ENCODE measurements at regions not wholly inside any gene's neighbourhood (a gene's known extent, or its start where the extent isn't known, plus 50 kb on each side); places are given as distances from the start of the nearest gene placed in this dataset.

GRCh38 chr15:29550834-29551465 lies 271.3 kb downstream of the TJP1 start (continued):
- TF ChIP-seq PRDM10 (tag by site-specific recombination; IDR thresholded peaks at IDR 0.05) = no peak
- peak; percentile 86 for TF ChIP-seq GLIS1 (tag by site-specific recombination; IDR thresholded peaks at IDR 0.05)

GRCh38 chr15:29548006-29548405 lies 274.3 kb downstream of the TJP1 start:
- H3K9me3 ChIP-seq (ENCODE audit: control insufficient read depth, insufficient read depth, low read depth, low read length) = no peaks in the 10 kb centered on the region
- ChIA-PET CTCF (no interaction called here), POLR2A (no interaction called here)
- no peaks in the 10 kb centered on the region for H3K36me3 ChIP-seq (ENCODE audit: control insufficient read depth in 2 of 2, insufficient read depth in 1 of 2, low read length in 2 of 2)
- H3K4me1 ChIP-seq (ENCODE audit: control insufficient read depth, insufficient read depth, low read length) = 0 out of 2 replicates have a peak, but pooled peaks cover 3% of the 10 kb centered on the region
- H3K27ac ChIP-seq (ENCODE audit: extremely low read depth, low read depth, low read length) = no peak overlapping the region
- H3K4me3 ChIP-seq (ENCODE audit: low read depth, low read length) = no peak overlapping the region
- TF ChIP-seq YY2 (tag by site-specific recombination; IDR thresholded peaks at IDR 0.05) (no peak), ZNF274 (IDR thresholded peaks at IDR 0.05; ENCODE audit: low read length) (no peak), ZNF274 (tag by site-specific recombination; IDR thresholded peaks at IDR 0.05; ENCODE audit: borderline replicate concordance) (no peak), ZNF426 (tag by site-specific recombination; IDR thresholded peaks at IDR 0.05) (no peak), ZNF510 (tag by site-specific recombination; IDR thresholded peaks at IDR 0.05; ENCODE audit: insufficient replicate concordance) (no peak), ZNF530 (tag by site-specific recombination; IDR thresholded peaks at IDR 0.05; ENCODE audit: low read depth) (no peak), ZNF292 (tag by site-specific recombination; IDR thresholded peaks at IDR 0.05; ENCODE audit: borderline replicate concordance, low read depth) (no peak), ZNF114 (tag by site-specific recombination; IDR thresholded peaks at IDR 0.05) (no peak), ZNF184 (tag by site-specific recombination; IDR thresholded peaks at IDR 0.05) (no peak), ZNF394 (tag by site-specific recombination; IDR thresholded peaks at IDR 0.05; ENCODE audit: borderline replicate concordance) (no peak), ZBTB48 (tag by site-specific recombination; IDR thresholded peaks at IDR 0.05) (no peak), ZNF830 (tag by site-specific recombination; IDR thresholded peaks at IDR 0.05; ENCODE audit: low read depth) (no peak)
- TF ChIP-seq, protein P1, sequence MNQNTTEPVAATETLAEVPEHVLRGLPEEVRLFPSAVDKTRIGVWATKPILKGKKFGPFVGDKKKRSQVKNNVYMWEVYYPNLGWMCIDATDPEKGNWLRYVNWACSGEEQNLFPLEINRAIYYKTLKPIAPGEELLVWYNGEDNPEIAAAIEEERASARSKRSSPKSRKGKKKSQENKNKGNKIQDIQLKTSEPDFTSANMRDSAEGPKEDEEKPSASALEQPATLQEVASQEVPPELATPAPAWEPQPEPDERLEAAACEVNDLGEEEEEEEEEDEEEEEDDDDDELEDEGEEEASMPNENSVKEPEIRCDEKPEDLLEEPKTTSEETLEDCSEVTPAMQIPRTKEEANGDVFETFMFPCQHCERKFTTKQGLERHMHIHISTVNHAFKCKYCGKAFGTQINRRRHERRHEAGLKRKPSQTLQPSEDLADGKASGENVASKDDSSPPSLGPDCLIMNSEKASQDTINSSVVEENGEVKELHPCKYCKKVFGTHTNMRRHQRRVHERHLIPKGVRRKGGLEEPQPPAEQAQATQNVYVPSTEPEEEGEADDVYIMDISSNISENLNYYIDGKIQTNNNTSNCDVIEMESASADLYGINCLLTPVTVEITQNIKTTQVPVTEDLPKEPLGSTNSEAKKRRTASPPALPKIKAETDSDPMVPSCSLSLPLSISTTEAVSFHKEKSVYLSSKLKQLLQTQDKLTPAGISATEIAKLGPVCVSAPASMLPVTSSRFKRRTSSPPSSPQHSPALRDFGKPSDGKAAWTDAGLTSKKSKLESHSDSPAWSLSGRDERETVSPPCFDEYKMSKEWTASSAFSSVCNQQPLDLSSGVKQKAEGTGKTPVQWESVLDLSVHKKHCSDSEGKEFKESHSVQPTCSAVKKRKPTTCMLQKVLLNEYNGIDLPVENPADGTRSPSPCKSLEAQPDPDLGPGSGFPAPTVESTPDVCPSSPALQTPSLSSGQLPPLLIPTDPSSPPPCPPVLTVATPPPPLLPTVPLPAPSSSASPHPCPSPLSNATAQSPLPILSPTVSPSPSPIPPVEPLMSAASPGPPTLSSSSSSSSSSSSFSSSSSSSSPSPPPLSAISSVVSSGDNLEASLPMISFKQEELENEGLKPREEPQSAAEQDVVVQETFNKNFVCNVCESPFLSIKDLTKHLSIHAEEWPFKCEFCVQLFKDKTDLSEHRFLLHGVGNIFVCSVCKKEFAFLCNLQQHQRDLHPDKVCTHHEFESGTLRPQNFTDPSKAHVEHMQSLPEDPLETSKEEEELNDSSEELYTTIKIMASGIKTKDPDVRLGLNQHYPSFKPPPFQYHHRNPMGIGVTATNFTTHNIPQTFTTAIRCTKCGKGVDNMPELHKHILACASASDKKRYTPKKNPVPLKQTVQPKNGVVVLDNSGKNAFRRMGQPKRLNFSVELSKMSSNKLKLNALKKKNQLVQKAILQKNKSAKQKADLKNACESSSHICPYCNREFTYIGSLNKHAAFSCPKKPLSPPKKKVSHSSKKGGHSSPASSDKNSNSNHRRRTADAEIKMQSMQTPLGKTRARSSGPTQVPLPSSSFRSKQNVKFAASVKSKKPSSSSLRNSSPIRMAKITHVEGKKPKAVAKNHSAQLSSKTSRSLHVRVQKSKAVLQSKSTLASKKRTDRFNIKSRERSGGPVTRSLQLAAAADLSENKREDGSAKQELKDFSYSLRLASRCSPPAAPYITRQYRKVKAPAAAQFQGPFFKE (tag by site-specific recombination; IDR thresholded peaks at IDR 0.05; ENCODE audit: borderline replicate concordance) = no peak
- TF ChIP-seq, protein P2, sequence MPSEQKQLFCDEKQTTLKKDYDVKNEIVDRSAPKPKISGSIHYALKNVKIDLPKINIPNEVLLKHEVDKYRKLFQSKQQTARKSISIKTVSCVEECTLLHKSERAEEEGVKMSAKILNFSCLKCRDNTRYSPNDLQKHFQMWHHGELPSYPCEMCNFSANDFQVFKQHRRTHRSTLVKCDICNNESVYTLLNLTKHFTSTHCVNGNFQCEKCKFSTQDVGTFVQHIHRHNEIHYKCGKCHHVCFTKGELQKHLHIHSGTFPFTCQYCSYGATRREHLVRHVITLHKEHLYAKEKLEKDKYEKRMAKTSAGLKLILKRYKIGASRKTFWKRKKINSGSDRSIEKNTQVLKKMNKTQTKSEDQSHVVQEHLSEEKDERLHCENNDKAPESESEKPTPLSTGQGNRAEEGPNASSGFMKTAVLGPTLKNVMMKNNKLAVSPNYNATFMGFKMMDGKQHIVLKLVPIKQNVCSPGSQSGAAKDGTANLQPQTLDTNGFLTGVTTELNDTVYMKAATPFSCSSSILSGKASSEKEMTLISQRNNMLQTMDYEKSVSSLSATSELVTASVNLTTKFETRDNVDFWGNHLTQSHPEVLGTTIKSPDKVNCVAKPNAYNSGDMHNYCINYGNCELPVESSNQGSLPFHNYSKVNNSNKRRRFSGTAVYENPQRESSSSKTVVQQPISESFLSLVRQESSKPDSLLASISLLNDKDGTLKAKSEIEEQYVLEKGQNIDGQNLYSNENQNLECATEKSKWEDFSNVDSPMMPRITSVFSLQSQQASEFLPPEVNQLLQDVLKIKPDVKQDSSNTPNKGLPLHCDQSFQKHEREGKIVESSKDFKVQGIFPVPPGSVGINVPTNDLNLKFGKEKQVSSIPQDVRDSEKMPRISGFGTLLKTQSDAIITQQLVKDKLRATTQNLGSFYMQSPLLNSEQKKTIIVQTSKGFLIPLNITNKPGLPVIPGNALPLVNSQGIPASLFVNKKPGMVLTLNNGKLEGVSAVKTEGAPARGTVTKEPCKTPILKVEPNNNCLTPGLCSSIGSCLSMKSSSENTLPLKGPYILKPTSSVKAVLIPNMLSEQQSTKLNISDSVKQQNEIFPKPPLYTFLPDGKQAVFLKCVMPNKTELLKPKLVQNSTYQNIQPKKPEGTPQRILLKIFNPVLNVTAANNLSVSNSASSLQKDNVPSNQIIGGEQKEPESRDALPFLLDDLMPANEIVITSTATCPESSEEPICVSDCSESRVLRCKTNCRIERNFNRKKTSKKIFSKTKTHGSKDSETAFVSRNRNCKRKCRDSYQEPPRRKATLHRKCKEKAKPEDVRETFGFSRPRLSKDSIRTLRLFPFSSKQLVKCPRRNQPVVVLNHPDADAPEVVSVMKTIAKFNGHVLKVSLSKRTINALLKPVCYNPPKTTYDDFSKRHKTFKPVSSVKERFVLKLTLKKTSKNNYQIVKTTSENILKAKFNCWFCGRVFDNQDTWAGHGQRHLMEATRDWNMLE (tag by site-specific recombination; conservative IDR thresholded peaks at IDR 0.05; ENCODE audit: low read depth) = no peak
